ENCODE measurements at regions not wholly inside any gene's neighbourhood (a gene's known extent, or its start where the extent isn't known, plus 50 kb on each side); places are given as distances from the start of the nearest gene placed in this dataset.

- Histone ChIP-seq H3K27ac (no peak overlapping the region), H3K27me3 (no peaks in the 10 kb centered on the region), H3K36me3 (no peaks in the 10 kb centered on the region), H3K4me1 (no peaks in the 10 kb centered on the region), H3K4me3 (no peak overlapping the region), H3K9me3 (no peaks in the 10 kb centered on the region)
- TF ChIP-seq, protein P1, sequence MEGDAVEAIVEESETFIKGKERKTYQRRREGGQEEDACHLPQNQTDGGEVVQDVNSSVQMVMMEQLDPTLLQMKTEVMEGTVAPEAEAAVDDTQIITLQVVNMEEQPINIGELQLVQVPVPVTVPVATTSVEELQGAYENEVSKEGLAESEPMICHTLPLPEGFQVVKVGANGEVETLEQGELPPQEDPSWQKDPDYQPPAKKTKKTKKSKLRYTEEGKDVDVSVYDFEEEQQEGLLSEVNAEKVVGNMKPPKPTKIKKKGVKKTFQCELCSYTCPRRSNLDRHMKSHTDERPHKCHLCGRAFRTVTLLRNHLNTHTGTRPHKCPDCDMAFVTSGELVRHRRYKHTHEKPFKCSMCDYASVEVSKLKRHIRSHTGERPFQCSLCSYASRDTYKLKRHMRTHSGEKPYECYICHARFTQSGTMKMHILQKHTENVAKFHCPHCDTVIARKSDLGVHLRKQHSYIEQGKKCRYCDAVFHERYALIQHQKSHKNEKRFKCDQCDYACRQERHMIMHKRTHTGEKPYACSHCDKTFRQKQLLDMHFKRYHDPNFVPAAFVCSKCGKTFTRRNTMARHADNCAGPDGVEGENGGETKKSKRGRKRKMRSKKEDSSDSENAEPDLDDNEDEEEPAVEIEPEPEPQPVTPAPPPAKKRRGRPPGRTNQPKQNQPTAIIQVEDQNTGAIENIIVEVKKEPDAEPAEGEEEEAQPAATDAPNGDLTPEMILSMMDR (IDR thresholded peaks at IDR 0.05) = no peak
- no peak for DNase-seq (ENCODE audit: low spot score)
These were observed 103.4 kb upstream of the MEX3C start for GRCh38 chr18:51300912-51301311.

- Histone ChIP-seq H3K27me3 (no peaks in the 10 kb centered on the region), H3K9me3 (no peaks in the 10 kb centered on the region), H3K36me3 (no peaks in the 10 kb centered on the region), H3K4me1 (no peaks in the 10 kb centered on the region), H3K27ac (no peak overlapping the region), H3K4me3 (no peak overlapping the region)
- DNase-seq (ENCODE audit: low spot score) = no peak
- TF ChIP-seq, protein P1 (IDR thresholded peaks at IDR 0.05) = no peak
These were observed 103.9 kb upstream of the MEX3C start for GRCh38 chr18:51301376-51301775.

- no peaks in the 10 kb centered on the region for H3K4me1 ChIP-seq
- H3K4me3 ChIP-seq = no peak overlapping the region
- no peaks in the 10 kb centered on the region for H3K27me3 ChIP-seq
- TF ChIP-seq, protein P1 (IDR thresholded peaks at IDR 0.05) = no peak
- H3K9me3 ChIP-seq = no peaks in the 10 kb centered on the region
- H3K36me3 ChIP-seq = no peaks in the 10 kb centered on the region
- no peak overlapping the region for H3K27ac ChIP-seq
- DNase-seq (ENCODE audit: low spot score) = no peak
These were observed 119.2 kb upstream of the MEX3C start for GRCh38 chr18:51316677-51317076.

GRCh38 chr18:51321696-51322095 lies 124.2 kb upstream of the MEX3C start:
- Histone ChIP-seq H3K27me3 (no peaks in the 10 kb centered on the region), H3K36me3 (no peaks in the 10 kb centered on the region), H3K27ac (no peak overlapping the region), H3K4me3 (no peak overlapping the region), H3K9me3 (no peaks in the 10 kb centered on the region), H3K4me1 (no peaks in the 10 kb centered on the region)
- no peak for DNase-seq (ENCODE audit: low spot score)
- TF ChIP-seq, protein P1 (IDR thresholded peaks at IDR 0.05) = no peak

DNA sequence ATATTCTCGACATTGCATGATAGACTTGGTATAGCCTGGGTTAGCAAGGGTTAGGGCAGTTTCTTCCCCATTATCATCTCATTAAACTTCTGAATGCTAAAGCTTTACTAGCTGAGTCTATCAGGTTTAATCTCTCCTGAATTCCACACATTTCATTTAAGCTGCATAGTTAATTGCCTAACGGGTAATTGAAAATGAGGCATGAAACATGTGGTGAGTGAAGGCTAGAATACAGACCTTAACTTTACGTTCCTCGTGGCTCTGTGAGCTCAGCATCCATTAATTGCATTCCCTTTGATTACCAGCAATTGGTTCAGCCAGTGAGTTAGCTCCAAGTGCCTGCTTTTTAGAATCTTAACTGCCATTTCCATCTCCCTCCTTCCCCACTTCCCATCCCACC lies 126.5 kb upstream of the MEX3C start:
- no peak for DNase-seq (ENCODE audit: low spot score)
- no peak overlapping the region for H3K27ac ChIP-seq
- H3K36me3 ChIP-seq = no peaks in the 10 kb centered on the region
- no peaks in the 10 kb centered on the region for H3K27me3 ChIP-seq
- H3K9me3 ChIP-seq = no peaks in the 10 kb centered on the region
- H3K4me3 ChIP-seq = no peak overlapping the region
- TF ChIP-seq, protein P1 (IDR thresholded peaks at IDR 0.05) = no peak
- no peaks in the 10 kb centered on the region for H3K4me1 ChIP-seq

DNA sequence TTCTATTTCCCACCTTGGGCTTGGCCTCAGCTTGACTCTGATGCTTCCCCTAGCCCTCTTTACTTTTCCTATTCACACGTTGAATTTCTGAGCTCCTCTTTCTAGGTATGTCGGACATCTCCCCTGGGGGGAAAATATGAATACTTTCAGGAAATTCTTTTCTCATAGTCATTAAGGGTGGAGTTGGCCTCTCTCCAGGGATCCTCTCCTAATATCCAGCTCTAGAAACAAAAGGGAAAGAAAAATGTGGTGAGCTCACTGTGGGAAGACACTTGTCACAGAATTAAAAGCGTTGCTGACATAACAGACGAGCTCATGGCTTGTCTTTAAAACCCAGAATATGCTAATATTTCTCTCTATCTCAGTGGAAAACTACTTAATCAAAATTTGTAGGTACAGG lies 132.7 kb upstream of the MEX3C start:
- Histone ChIP-seq H3K36me3 (no peaks in the 10 kb centered on the region), H3K4me3 (no peak overlapping the region), H3K27ac (no peak overlapping the region), H3K27me3 (no peaks in the 10 kb centered on the region), H3K9me3 (no peaks in the 10 kb centered on the region), H3K4me1 (no peaks in the 10 kb centered on the region)
- no peak for DNase-seq (ENCODE audit: low spot score)
- TF ChIP-seq, protein P1 (IDR thresholded peaks at IDR 0.05) = no peak
